Lung (tissue), 9 donors: ENCODE measurements at regions not wholly inside any gene's neighbourhood (a gene's known extent, or its start where the extent isn't known, plus 50 kb on each side); places are given as distances from the start of the nearest gene placed in this dataset.
"Not testable (repeated sequence)": the region's sequence is repeated elsewhere in the genome, so short reads cannot be mapped to it uniquely, and the experiment has no call there.

Source experiments
- ATAC-seq: fragments of 200-7000 bp; cut with Tn5 transposase; one replicate; pipeline ENCODE4 v1.9.1; 2020; ENCODE audit warnings: moderate number of reproducible peaks; ENCODE audit not compliant: insufficient read depth, low FRiP score
- DNase-seq, 3 donors: peaks; one replicate each; pipeline ENCODE4 v3.0.0-alpha.2; 2013 to 2017
- H3K27ac ChIP-seq, 2 donors: one replicate each; pipeline ENCODE4 v1.5.1; 2013; ENCODE audit warnings: mild to moderate bottlenecking in 2 of 2, moderate library complexity in 2 of 2, control low read depth in 1 of 2, inconsistent platforms in 1 of 2, low read depth in 1 of 2, low read length in 1 of 2
- H3K27me3 ChIP-seq, 3 donors: one replicate each; pipeline ENCODE4 v1.5.1; 2013; ENCODE audit warnings: low read length in 2 of 3; ENCODE audit not compliant: control insufficient read depth in 3 of 3, insufficient read depth in 3 of 3
- H3K36me3 ChIP-seq, 4 donors: one replicate each; pipeline ENCODE4 v1.5.1; 2013; ENCODE audit warnings: low read length in 4 of 4, mild to moderate bottlenecking in 1 of 4, moderate library complexity in 1 of 4; ENCODE audit not compliant: control insufficient read depth in 4 of 4, insufficient read depth in 4 of 4
- H3K4me1 ChIP-seq, 5 donors: one replicate each; pipeline ENCODE4 v1.5.1; 2013; ENCODE audit warnings: low read length in 5 of 5, mild to moderate bottlenecking in 2 of 5, moderate library complexity in 1 of 5; ENCODE audit not compliant: control insufficient read depth in 5 of 5, insufficient read depth in 5 of 5
- H3K4me3 ChIP-seq: one replicate; pipeline ENCODE4 v1.5.1; 2013; ENCODE audit warnings: mild to moderate bottlenecking, control low read depth, moderate library complexity
- H3K9ac ChIP-seq, 2 donors: one replicate each; pipeline ENCODE4 v1.5.1; 2013; ENCODE audit warnings: low read length in 2 of 2, control low read depth in 1 of 2; ENCODE audit not compliant: insufficient read depth in 1 of 2
- H3K9me3 ChIP-seq, 4 donors: one replicate each; pipeline ENCODE4 v1.5.1; 2013; ENCODE audit warnings: low read length in 3 of 4, mild to moderate bottlenecking in 1 of 4, moderate library complexity in 1 of 4; ENCODE audit not compliant: control insufficient read depth in 4 of 4, insufficient read depth in 3 of 4
- WGBS, 2 donors: extraction: QIAGEN DNeasy Blood & Tissue Kit; methylation state at CpG; one replicate each; pipeline ENCODE4 v1.1.7; 2013; 5-methylcytosine and 5-hydroxymethylcytosine counted together
- donor health status: Bipolar disorder and iron deficiency.
- donor health status: healthy.
- donor health status: DM: yes; HTN: yes; CAD: no.

- H3K4me1 ChIP-seq, H3K4me3 ChIP-seq, ATAC-seq, H3K36me3 ChIP-seq, H3K9me3 ChIP-seq, H3K9ac ChIP-seq, DNase-seq, H3K27ac ChIP-seq, H3K27me3 ChIP-seq: not testable (repeated sequence)
- 56 to 61% methylated on average over 4 of the region's 8 CpGs for WGBS, 2 donors
Observed at GRCh38 chr16:16607401-16608082, 228.6 kb downstream of the NPIPA7 start.

- not testable (repeated sequence) for H3K9me3 ChIP-seq, H3K27me3 ChIP-seq, DNase-seq, H3K36me3 ChIP-seq, H3K27ac ChIP-seq, ATAC-seq, H3K4me3 ChIP-seq, H3K4me1 ChIP-seq, H3K9ac ChIP-seq
- 50 to 76% methylated on average over 6 of the region's 6 CpGs for WGBS, 2 donors
Observed at GRCh38 chr16:16609627-16610026, 230.7 kb downstream of the NPIPA7 start.

- H3K4me1 ChIP-seq, H3K9me3 ChIP-seq, H3K4me3 ChIP-seq, H3K36me3 ChIP-seq, H3K27me3 ChIP-seq, H3K27ac ChIP-seq, H3K9ac ChIP-seq, ATAC-seq, DNase-seq: not testable (repeated sequence)
- WGBS, 2 donors = 49 to 68% methylated on average over 5 to 7 of the region's 10 CpGs
Observed at GRCh38 chr16:16610389-16610967, 231.5 kb downstream of the NPIPA7 start.

- not testable (repeated sequence) for H3K4me1 ChIP-seq, ATAC-seq, H3K9me3 ChIP-seq, H3K9ac ChIP-seq, H3K36me3 ChIP-seq, H3K27me3 ChIP-seq, DNase-seq, H3K27ac ChIP-seq, H3K4me3 ChIP-seq
- WGBS, 2 donors = 19 to 37% methylated on average over 2 of the region's 4 CpGs
Observed at GRCh38 chr16:16613212-16613611, 234.3 kb downstream of the NPIPA7 start.

GRCh38 chr16:16614484-16614883, 235.5 kb downstream of the NPIPA7 start:
- not testable (repeated sequence) for H3K36me3 ChIP-seq, H3K9ac ChIP-seq, H3K9me3 ChIP-seq, H3K27ac ChIP-seq, ATAC-seq, H3K27me3 ChIP-seq, H3K4me1 ChIP-seq, DNase-seq, H3K4me3 ChIP-seq
- 75 to 76% methylated on average over 6 of the region's 6 CpGs for WGBS, 2 donors

GRCh38 chr16:16618963-16619465, 240.1 kb downstream of the NPIPA7 start:
- DNase-seq, H3K36me3 ChIP-seq, H3K4me3 ChIP-seq, H3K4me1 ChIP-seq, H3K27ac ChIP-seq, H3K27me3 ChIP-seq, H3K9me3 ChIP-seq, ATAC-seq, H3K9ac ChIP-seq: not testable (repeated sequence)
- 92 to 95% methylated on average over 27 to 31 of the region's 33 CpGs for WGBS, 2 donors

GRCh38 chr16:16624367-16624766, 245.4 kb downstream of the NPIPA7 start:
- WGBS, 2 donors = 54 to 75% methylated on average over 1 of the region's 3 CpGs
- H3K4me1 ChIP-seq, H3K27ac ChIP-seq, DNase-seq, H3K4me3 ChIP-seq, H3K9ac ChIP-seq, H3K36me3 ChIP-seq, ATAC-seq, H3K9me3 ChIP-seq, H3K27me3 ChIP-seq: not testable (repeated sequence)

- not testable (repeated sequence) for H3K4me1 ChIP-seq, H3K9me3 ChIP-seq, H3K9ac ChIP-seq, ATAC-seq, H3K4me3 ChIP-seq, H3K27ac ChIP-seq, H3K36me3 ChIP-seq, H3K27me3 ChIP-seq, DNase-seq
- 81 to 98% methylated on average over 1 of the region's 2 CpGs for WGBS, 2 donors
Observed at GRCh38 chr16:16625140-16625539, 246.2 kb downstream of the NPIPA7 start.
